IPS-20b (cell line): ENCODE measurements at regions not wholly inside any gene's neighbourhood (a gene's known extent, or its start where the extent isn't known, plus 50 kb on each side); places are given as distances from the start of the nearest gene placed in this dataset.
"Not testable (repeated sequence)": the region's sequence is repeated elsewhere in the genome, so short reads cannot be mapped to it uniquely, and the experiment has no call there.

Experiments used
- H3K27ac ChIP-seq: one replicate; pipeline ENCODE4 v1.5.1; 2013; ENCODE audit warnings: low read length
- H3K27me3 ChIP-seq: 2 replicates; pipeline ENCODE4 v1.6.1; 2013; ENCODE audit warnings: mild to moderate bottlenecking, low read length, inconsistent platforms; ENCODE audit not compliant: insufficient read depth
- H3K36me3 ChIP-seq: 2 replicates; pipeline ENCODE4 v1.6.1; 2013; ENCODE audit warnings: low read depth, mild to moderate bottlenecking, inconsistent platforms, low read length, moderate library complexity; ENCODE audit not compliant: insufficient read depth
- H3K4me1 ChIP-seq: 2 replicates; pipeline ENCODE4 v1.6.1; 2013; ENCODE audit warnings: mild to moderate bottlenecking, control low read depth, inconsistent platforms, low read length, moderate library complexity; ENCODE audit not compliant: insufficient read depth
- H3K4me3 ChIP-seq: 2 replicates; pipeline ENCODE4 v1.5.1; 2013; ENCODE audit warnings: mild to moderate bottlenecking, low read length, inconsistent platforms
- H3K9ac ChIP-seq: 2 replicates; pipeline ENCODE4 v1.6.1; 2013; ENCODE audit warnings: low read depth, mild to moderate bottlenecking, inconsistent platforms, low read length, moderate library complexity
- H3K9me3 ChIP-seq: 2 replicates; pipeline ENCODE4 v1.6.1; 2013; ENCODE audit warnings: mild to moderate bottlenecking, low read depth, low read length, inconsistent platforms; ENCODE audit not compliant: insufficient read depth

- no peak overlapping the region for H3K27ac ChIP-seq
- no peaks in the 10 kb centered on the region for H3K4me1 ChIP-seq
- no peak overlapping the region for H3K9ac ChIP-seq
- no peaks in the 10 kb centered on the region for H3K9me3 ChIP-seq
- H3K36me3 ChIP-seq = no peaks in the 10 kb centered on the region
- H3K27me3 ChIP-seq = no peaks in the 10 kb centered on the region
- no peak overlapping the region for H3K4me3 ChIP-seq
Observed at GRCh38 chr3:34483311-34483887, 685.0 kb downstream of the PDCD6IP start.

- Histone ChIP-seq H3K4me3 (no peak overlapping the region), H3K36me3 (no peaks in the 10 kb centered on the region), H3K4me1 (no peaks in the 10 kb centered on the region), H3K27ac (no peak overlapping the region), H3K9me3 (no peaks in the 10 kb centered on the region), H3K9ac (no peak overlapping the region), H3K27me3 (no peaks in the 10 kb centered on the region)
Observed at GRCh38 chr3:34504366-34504765, 705.9 kb downstream of the PDCD6IP start.

- Histone ChIP-seq H3K27ac (no peak overlapping the region), H3K9ac (no peak overlapping the region), H3K27me3 (no peaks in the 10 kb centered on the region), H3K4me1 (no peaks in the 10 kb centered on the region), H3K9me3 (no peaks in the 10 kb centered on the region), H3K4me3 (no peak overlapping the region), H3K36me3 (no peaks in the 10 kb centered on the region)
Observed at GRCh38 chr3:34504775-34505174, 706.3 kb downstream of the PDCD6IP start.

- Histone ChIP-seq H3K36me3 (no peaks in the 10 kb centered on the region), H3K27me3 (no peaks in the 10 kb centered on the region), H3K27ac (no peak overlapping the region), H3K4me1 (no peaks in the 10 kb centered on the region), H3K4me3 (no peak overlapping the region), H3K9me3 (no peaks in the 10 kb centered on the region), H3K9ac (no peak overlapping the region)
Observed at GRCh38 chr3:34508732-34509131, 710.3 kb downstream of the PDCD6IP start.

- H3K27ac ChIP-seq = no peak overlapping the region
- H3K4me3 ChIP-seq = no peak overlapping the region
- H3K27me3 ChIP-seq = no peaks in the 10 kb centered on the region
- no peaks in the 10 kb centered on the region for H3K4me1 ChIP-seq
- no peak overlapping the region for H3K9ac ChIP-seq
- H3K36me3 ChIP-seq = no peaks in the 10 kb centered on the region
- no peaks in the 10 kb centered on the region for H3K9me3 ChIP-seq
Observed at GRCh38 chr3:34511891-34512290, 713.5 kb downstream of the PDCD6IP start.

- not testable (repeated sequence) for H3K36me3 ChIP-seq, H3K27ac ChIP-seq
Observed at GRCh38 chr3:34519008-34519407, 720.6 kb downstream of the PDCD6IP start.

GRCh38 chr3:34531156-34531555, 732.7 kb downstream of the PDCD6IP start:
- Histone ChIP-seq H3K9me3 (no peaks in the 10 kb centered on the region), H3K36me3 (no peaks in the 10 kb centered on the region), H3K27me3 (no peaks in the 10 kb centered on the region), H3K4me1 (no peaks in the 10 kb centered on the region), H3K4me3 (no peak overlapping the region), H3K9ac (no peak overlapping the region), H3K27ac (no peak overlapping the region)

More at GRCh38 chr3:34519008-34519407, 720.6 kb downstream of the PDCD6IP start:
- H3K4me3 ChIP-seq, H3K4me1 ChIP-seq, H3K27me3 ChIP-seq, H3K9ac ChIP-seq, H3K9me3 ChIP-seq: not testable (repeated sequence)

- H3K36me3 ChIP-seq = no peaks in the 10 kb centered on the region
- no peaks in the 10 kb centered on the region for H3K9me3 ChIP-seq
- H3K4me1 ChIP-seq = no peaks in the 10 kb centered on the region
- no peak overlapping the region for H3K4me3 ChIP-seq
- H3K27ac ChIP-seq = no peak overlapping the region
- H3K9ac ChIP-seq = no peak overlapping the region
- no peaks in the 10 kb centered on the region for H3K27me3 ChIP-seq
Observed at GRCh38 chr3:34533451-34533850, 735.0 kb downstream of the PDCD6IP start.

GRCh38 chr3:34534013-34534412, 735.6 kb downstream of the PDCD6IP start:
- no peaks in the 10 kb centered on the region for H3K27me3 ChIP-seq
- no peaks in the 10 kb centered on the region for H3K36me3 ChIP-seq
- H3K9ac ChIP-seq = no peak overlapping the region
- no peak overlapping the region for H3K27ac ChIP-seq
- no peak overlapping the region for H3K4me3 ChIP-seq
- no peaks in the 10 kb centered on the region for H3K9me3 ChIP-seq
- no peaks in the 10 kb centered on the region for H3K4me1 ChIP-seq

GRCh38 chr3:34544136-34544535, 745.7 kb downstream of the PDCD6IP start:
- Histone ChIP-seq H3K9me3 (no peaks in the 10 kb centered on the region), H3K9ac (no peak overlapping the region), H3K27me3 (no peaks in the 10 kb centered on the region), H3K4me3 (no peak overlapping the region), H3K27ac (no peak overlapping the region), H3K36me3 (no peaks in the 10 kb centered on the region), H3K4me1 (no peaks in the 10 kb centered on the region)

- Histone ChIP-seq H3K4me1 (no peaks in the 10 kb centered on the region), H3K9me3 (no peaks in the 10 kb centered on the region), H3K27ac (no peak overlapping the region), H3K36me3 (no peaks in the 10 kb centered on the region), H3K9ac (no peak overlapping the region), H3K4me3 (no peak overlapping the region), H3K27me3 (no peaks in the 10 kb centered on the region)
Observed at GRCh38 chr3:34547297-34547920, 749.0 kb downstream of the PDCD6IP start.

- no peak overlapping the region for H3K9ac ChIP-seq
- H3K9me3 ChIP-seq = peaks cover 6% of the 10 kb centered on the region; the same call in 1 of the 2 replicates
- no peaks in the 10 kb centered on the region for H3K36me3 ChIP-seq
- no peaks in the 10 kb centered on the region for H3K27me3 ChIP-seq
- H3K27ac ChIP-seq = no peak overlapping the region
- H3K4me1 ChIP-seq = 0 out of 2 replicates have a peak, but pooled peaks cover 3% of the 10 kb centered on the region
- H3K4me3 ChIP-seq = no peak overlapping the region
Observed at GRCh38 chr3:34567266-34567665, 768.8 kb downstream of the PDCD6IP start.
